AG04450 (cell line): ENCODE measurements at regions not wholly inside any gene's neighbourhood (a gene's known extent, or its start where the extent isn't known, plus 50 kb on each side); places are given as distances from the start of the nearest gene placed in this dataset.

ENCODE experiments used
- CTCF ChIA-PET: fragments of 300-600, 350-600 bp; formaldehyde crosslinking; extraction: SDS; loops from one replicate; lab custom pipeline; 2022; ENCODE audit warnings: antibody characterized with exemption, inconsistent platforms; lab: Charles Lee
- POLR2A ChIA-PET: fragments of 350-600 bp; formaldehyde crosslinking; extraction: SDS; loops from one replicate; lab custom pipeline; 2021; ENCODE audit warnings: antibody characterized with exemption, inconsistent platforms; lab: Yijun Ruan, JAX
- DNase-seq: peaks from one replicate; pipeline ENCODE4 v3.0.0-alpha.2; 2011; ENCODE audit warnings: low read depth, low spot score
- H3K27ac ChIP-seq: one replicate; pipeline ENCODE4 v1.5.1; 2012; ENCODE audit warnings: low read depth, low read length, control low read depth
- H3K27me3 ChIP-seq: one replicate; pipeline ENCODE4 v1.6.0; 2012; ENCODE audit warnings: low read length; ENCODE audit not compliant: control insufficient read depth, insufficient read depth
- H3K4me3 ChIP-seq: 2 replicates; pipeline ENCODE4 v1.5.1; 2011; ENCODE audit warnings: mild to moderate bottlenecking, low read depth, low read length, control low read depth
- H3K9me3 ChIP-seq: 2 replicates; pipeline ENCODE4 v1.5.1; 2012; ENCODE audit warnings: low read length; ENCODE audit not compliant: control insufficient read depth, insufficient read depth
- TF ChIP-seq, protein P1 (sequence below): IDR thresholded peaks from 2 replicates; pipeline ENCODE4 v1.5.1; 2011; ENCODE audit warnings: low read depth, low read length, control low read depth, inconsistent platforms

GRCh38 chrX:78543281-78543680, 115.8 kb downstream of the RTL3 start:
- CTCF ChIA-PET: no interaction called here
- no peak overlapping the region for H3K4me3 ChIP-seq
- TF ChIP-seq, protein P1, sequence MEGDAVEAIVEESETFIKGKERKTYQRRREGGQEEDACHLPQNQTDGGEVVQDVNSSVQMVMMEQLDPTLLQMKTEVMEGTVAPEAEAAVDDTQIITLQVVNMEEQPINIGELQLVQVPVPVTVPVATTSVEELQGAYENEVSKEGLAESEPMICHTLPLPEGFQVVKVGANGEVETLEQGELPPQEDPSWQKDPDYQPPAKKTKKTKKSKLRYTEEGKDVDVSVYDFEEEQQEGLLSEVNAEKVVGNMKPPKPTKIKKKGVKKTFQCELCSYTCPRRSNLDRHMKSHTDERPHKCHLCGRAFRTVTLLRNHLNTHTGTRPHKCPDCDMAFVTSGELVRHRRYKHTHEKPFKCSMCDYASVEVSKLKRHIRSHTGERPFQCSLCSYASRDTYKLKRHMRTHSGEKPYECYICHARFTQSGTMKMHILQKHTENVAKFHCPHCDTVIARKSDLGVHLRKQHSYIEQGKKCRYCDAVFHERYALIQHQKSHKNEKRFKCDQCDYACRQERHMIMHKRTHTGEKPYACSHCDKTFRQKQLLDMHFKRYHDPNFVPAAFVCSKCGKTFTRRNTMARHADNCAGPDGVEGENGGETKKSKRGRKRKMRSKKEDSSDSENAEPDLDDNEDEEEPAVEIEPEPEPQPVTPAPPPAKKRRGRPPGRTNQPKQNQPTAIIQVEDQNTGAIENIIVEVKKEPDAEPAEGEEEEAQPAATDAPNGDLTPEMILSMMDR: no peak
- no peak overlapping the region for H3K27ac ChIP-seq
- H3K27me3 ChIP-seq: no peaks in the 10 kb centered on the region
- no peak for DNase-seq
- POLR2A ChIA-PET: no interaction called here
- H3K9me3 ChIP-seq: no peaks in the 10 kb centered on the region

- Histone ChIP-seq H3K27me3 (no peaks in the 10 kb centered on the region), H3K9me3 (no peaks in the 10 kb centered on the region), H3K4me3 (no peak overlapping the region), H3K27ac (no peak overlapping the region)
- ChIA-PET POLR2A (no interaction called here), CTCF (no interaction called here)
- no peak for DNase-seq
- TF ChIP-seq, protein P1: no peak
Measured at GRCh38 chrX:78540171-78540570, 119.0 kb downstream of the RTL3 start.

DNA sequence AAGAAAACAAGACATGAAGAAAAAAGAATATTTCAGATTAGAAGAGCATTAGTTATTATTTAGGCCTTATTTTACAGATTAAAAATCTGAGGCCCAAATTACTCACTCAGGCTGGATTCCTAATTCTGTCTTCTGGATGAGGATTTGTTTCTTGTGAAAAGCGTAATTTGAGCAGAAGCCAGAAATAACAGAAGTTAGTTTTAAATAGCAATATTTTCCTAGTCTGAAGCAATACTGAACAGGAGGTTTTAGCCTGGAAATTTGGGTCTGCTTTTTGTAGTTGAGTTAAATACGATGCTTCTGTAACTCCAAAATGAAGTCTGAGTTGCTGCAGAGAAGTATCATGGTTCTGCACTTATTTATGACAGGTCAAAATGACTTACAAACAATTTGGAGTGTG, 124.9 kb downstream of the RTL3 start:
- Histone ChIP-seq H3K27ac (no peak overlapping the region), H3K27me3 (no peaks in the 10 kb centered on the region), H3K9me3 (no peaks in the 10 kb centered on the region), H3K4me3 (no peak overlapping the region)
- POLR2A ChIA-PET: no interaction called here
- CTCF ChIA-PET: no interaction called here
- TF ChIP-seq, protein P1: no peak
- no peak for DNase-seq

DNA sequence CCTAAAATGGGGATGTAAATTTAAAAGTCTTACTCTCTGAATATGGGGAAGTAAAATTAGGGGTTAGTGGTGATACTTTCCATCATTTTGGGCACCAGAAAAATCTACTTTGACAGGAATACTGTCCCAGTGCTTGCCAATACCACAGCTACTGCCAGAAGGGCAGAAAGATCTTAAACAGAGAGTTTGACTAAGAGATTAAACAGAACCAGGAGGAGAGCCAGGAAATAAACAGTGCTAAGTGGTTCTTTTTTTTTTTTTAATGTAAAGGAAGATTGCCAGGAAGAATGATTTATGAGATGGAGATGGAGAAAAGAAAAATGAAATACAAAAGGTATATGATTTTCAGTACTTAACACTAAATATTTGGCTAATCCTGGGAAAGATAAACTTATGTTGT, 126.8 kb downstream of the RTL3 start:
- Histone ChIP-seq H3K9me3 (no peaks in the 10 kb centered on the region), H3K27ac (no peak overlapping the region), H3K4me3 (no peak overlapping the region), H3K27me3 (no peaks in the 10 kb centered on the region)
- CTCF ChIA-PET: no interaction called here
- POLR2A ChIA-PET: no interaction called here
- no peak for DNase-seq
- TF ChIP-seq, protein P1: no peak

GRCh38 chrX:78527818-78528217, 131.3 kb downstream of the RTL3 start:
- Histone ChIP-seq H3K27me3 (no peaks in the 10 kb centered on the region), H3K27ac (no peak overlapping the region), H3K9me3 (no peaks in the 10 kb centered on the region), H3K4me3 (no peak overlapping the region)
- no peak for DNase-seq
- ChIA-PET POLR2A (no interaction called here), CTCF (no interaction called here)
- TF ChIP-seq, protein P1: no peak
